Lung (tissue), 11 donors: ENCODE measurements at regions not wholly inside any gene's neighbourhood (a gene's known extent, or its start where the extent isn't known, plus 50 kb on each side); places are given as distances from the start of the nearest gene placed in this dataset.

Experiments used
- ATAC-seq: fragments of 200-7000 bp; cut with Tn5 transposase; one replicate; pipeline ENCODE4 v1.9.1; 2020; ENCODE audit warnings: moderate number of reproducible peaks; ENCODE audit not compliant: insufficient read depth, low FRiP score
- DNase-seq, 3 donors: peaks; one replicate each; pipeline ENCODE4 v3.0.0-alpha.2; 2013 to 2017
- H3K27ac ChIP-seq, 2 donors: one replicate each; pipeline ENCODE4 v1.5.1; 2013; ENCODE audit warnings: mild to moderate bottlenecking in 2 of 2, moderate library complexity in 2 of 2, control low read depth in 1 of 2, inconsistent platforms in 1 of 2, low read depth in 1 of 2, low read length in 1 of 2
- H3K27me3 ChIP-seq, 3 donors: one replicate each; pipeline ENCODE4 v1.5.1; 2013; ENCODE audit warnings: low read length in 2 of 3; ENCODE audit not compliant: control insufficient read depth in 3 of 3, insufficient read depth in 3 of 3
- H3K36me3 ChIP-seq, 4 donors: one replicate each; pipeline ENCODE4 v1.5.1; 2013; ENCODE audit warnings: low read length in 4 of 4, mild to moderate bottlenecking in 1 of 4, moderate library complexity in 1 of 4; ENCODE audit not compliant: control insufficient read depth in 4 of 4, insufficient read depth in 4 of 4
- H3K4me1 ChIP-seq, 5 donors: one replicate each; pipeline ENCODE4 v1.5.1; 2013; ENCODE audit warnings: low read length in 5 of 5, mild to moderate bottlenecking in 2 of 5, moderate library complexity in 1 of 5; ENCODE audit not compliant: control insufficient read depth in 5 of 5, insufficient read depth in 5 of 5
- H3K4me3 ChIP-seq: one replicate; pipeline ENCODE4 v1.5.1; 2013; ENCODE audit warnings: mild to moderate bottlenecking, control low read depth, moderate library complexity
- H3K9ac ChIP-seq, 2 donors: one replicate each; pipeline ENCODE4 v1.5.1; 2013; ENCODE audit warnings: low read length in 2 of 2, control low read depth in 1 of 2; ENCODE audit not compliant: insufficient read depth in 1 of 2
- H3K9me3 ChIP-seq, 4 donors: one replicate each; pipeline ENCODE4 v1.5.1; 2013; ENCODE audit warnings: low read length in 3 of 4, mild to moderate bottlenecking in 1 of 4, moderate library complexity in 1 of 4; ENCODE audit not compliant: control insufficient read depth in 4 of 4, insufficient read depth in 3 of 4
- CTCF ChIP-seq: IDR thresholded peaks from 2 replicates; pipeline ENCODE4 v1.5.1; 2012; ENCODE audit warnings: mild to moderate bottlenecking; ENCODE audit errors: control extremely low read depth, extremely low read depth
- WGBS, 2 donors: extraction: QIAGEN DNeasy Blood & Tissue Kit; methylation state at CpG; one replicate each; pipeline ENCODE4 v1.1.7; 2013; 5-methylcytosine and 5-hydroxymethylcytosine counted together
- donor health status: control.
- donor health status: control.
- donor health status: Bipolar disorder and iron deficiency.
- donor health status: healthy.
- donor health status: DM: yes; HTN: yes; CAD: no.

- ATAC-seq (no peak), DNase-seq (no peak)
- Histone ChIP-seq H3K27ac (no peak overlapping the region), H3K9ac (no peak overlapping the region), H3K4me3 (no peak overlapping the region), H3K4me1 (peaks cover 0 to 7% (median 0%) of the 10 kb centered on the region in 5 donors), H3K27me3 (no peaks in the 10 kb centered on the region), H3K9me3 (peaks cover 0 to 2% (median 0%) of the 10 kb centered on the region in 4 donors), H3K36me3 (no peaks in the 10 kb centered on the region)
- no peak for TF ChIP-seq CTCF
- WGBS, 2 donors, result 88 to 90% methylated on average over 2 of the region's 2 CpGs
Measured at GRCh38 chr21:14881863-14882499, 182.8 kb downstream of the NRIP1 start.

- H3K9ac ChIP-seq, result no peak overlapping the region
- no peak overlapping the region for H3K27ac ChIP-seq
- DNase-seq (no peak), ATAC-seq (no peak)
- H3K9me3 ChIP-seq, result peaks cover 0 to 2% (median 0%) of the 10 kb centered on the region in 4 donors
- WGBS, 2 donors, result 93 to 97% methylated on average over 2 of the region's 2 CpGs
- no peaks in the 10 kb centered on the region for H3K36me3 ChIP-seq
- H3K4me1 ChIP-seq, result peaks cover 0 to 12% (median 4%) of the 10 kb centered on the region in 5 donors
- no peak for TF ChIP-seq CTCF
- no peak overlapping the region for H3K4me3 ChIP-seq
- no peaks in the 10 kb centered on the region for H3K27me3 ChIP-seq
Measured at GRCh38 chr21:14880922-14881321, 183.9 kb downstream of the NRIP1 start.

- Histone ChIP-seq H3K9ac (no peak overlapping the region), H3K9me3 (peaks cover 0 to 2% (median 0%) of the 10 kb centered on the region in 4 donors), H3K27ac (no peak overlapping the region), H3K36me3 (no peaks in the 10 kb centered on the region), H3K27me3 (no peaks in the 10 kb centered on the region), H3K4me1 (peaks cover 0 to 16% (median 6%) of the 10 kb centered on the region in 5 donors), H3K4me3 (no peak overlapping the region)
- WGBS, 2 donors, result 51 to 55% methylated on average over 3 of the region's 3 CpGs
- peak in 2 of 3 donors; percentile 24 to 29 for DNase-seq
- no peak for TF ChIP-seq CTCF
- ATAC-seq, result no peak
Measured at GRCh38 chr21:14879458-14879857, 185.3 kb downstream of the NRIP1 start.

GRCh38 chr21:14878971-14879370, 185.8 kb downstream of the NRIP1 start:
- no peak overlapping the region for H3K9ac ChIP-seq
- H3K4me1 ChIP-seq, result peaks cover 0 to 16% (median 6%) of the 10 kb centered on the region in 5 donors
- ATAC-seq, result no peak
- H3K4me3 ChIP-seq, result no peak overlapping the region
- no peaks in the 10 kb centered on the region for H3K27me3 ChIP-seq
- no peaks in the 10 kb centered on the region for H3K36me3 ChIP-seq
- 60 to 66% methylated on average over 5 of the region's 5 CpGs for WGBS, 2 donors
- TF ChIP-seq CTCF, result no peak
- DNase-seq, result no peak
- H3K9me3 ChIP-seq, result peaks cover 0 to 2% (median 0%) of the 10 kb centered on the region in 4 donors
- no peak overlapping the region for H3K27ac ChIP-seq
